Peyer's patch (tissue), 4 donors: ENCODE measurements at regions not wholly inside any gene's neighbourhood (a gene's known extent, or its start where the extent isn't known, plus 50 kb on each side); places are given as distances from the start of the nearest gene placed in this dataset.

Source experiments
- POLR2A ChIP-seq, 2 donors: fragments of 450-650 bp; IDR thresholded peaks; one replicate each; pipeline ENCODE4 v1.5.1; 2017; ENCODE audit warnings: antibody characterized with exemption in 2 of 2, mild to moderate bottlenecking in 2 of 2, moderate library complexity in 2 of 2
- TF ChIP-seq, protein P1 (sequence below), 6 experiments: fragments of 450-650 bp in 4 of 6; fragments of 200-600 bp in 2 of 6; sonication (generic) in 1 of 6; IDR thresholded peaks; one replicate each; pipeline ENCODE4 v1.5.1; 2017 to 2019; ENCODE audit warnings: antibody characterized with exemption in 6 of 6, mild to moderate bottlenecking in 3 of 6, moderate library complexity in 1 of 6

DNA sequence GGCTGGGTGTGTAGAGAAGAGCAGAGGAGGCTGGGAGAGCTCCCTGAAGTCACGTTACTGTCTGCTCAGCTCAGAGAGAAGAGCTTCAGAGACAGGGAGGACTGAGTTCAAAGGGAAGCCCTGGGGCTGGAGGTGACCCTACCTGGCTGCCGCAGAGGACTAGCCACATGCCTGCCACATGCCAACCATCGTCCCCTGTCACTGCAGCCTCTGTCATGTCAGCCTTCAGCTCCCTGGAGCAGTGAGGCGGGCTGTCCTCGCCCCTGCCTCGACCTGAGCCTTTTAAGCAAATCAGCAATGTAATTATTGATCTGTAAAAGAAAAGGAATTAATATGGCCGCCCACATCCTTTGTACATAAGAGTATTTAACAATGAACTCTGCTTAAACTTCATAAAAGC lies 89.3 kb upstream of the RET start:
- TF ChIP-seq POLR2A (IDR thresholded peaks at IDR 0.05), result no peak
- TF ChIP-seq, protein P1, sequence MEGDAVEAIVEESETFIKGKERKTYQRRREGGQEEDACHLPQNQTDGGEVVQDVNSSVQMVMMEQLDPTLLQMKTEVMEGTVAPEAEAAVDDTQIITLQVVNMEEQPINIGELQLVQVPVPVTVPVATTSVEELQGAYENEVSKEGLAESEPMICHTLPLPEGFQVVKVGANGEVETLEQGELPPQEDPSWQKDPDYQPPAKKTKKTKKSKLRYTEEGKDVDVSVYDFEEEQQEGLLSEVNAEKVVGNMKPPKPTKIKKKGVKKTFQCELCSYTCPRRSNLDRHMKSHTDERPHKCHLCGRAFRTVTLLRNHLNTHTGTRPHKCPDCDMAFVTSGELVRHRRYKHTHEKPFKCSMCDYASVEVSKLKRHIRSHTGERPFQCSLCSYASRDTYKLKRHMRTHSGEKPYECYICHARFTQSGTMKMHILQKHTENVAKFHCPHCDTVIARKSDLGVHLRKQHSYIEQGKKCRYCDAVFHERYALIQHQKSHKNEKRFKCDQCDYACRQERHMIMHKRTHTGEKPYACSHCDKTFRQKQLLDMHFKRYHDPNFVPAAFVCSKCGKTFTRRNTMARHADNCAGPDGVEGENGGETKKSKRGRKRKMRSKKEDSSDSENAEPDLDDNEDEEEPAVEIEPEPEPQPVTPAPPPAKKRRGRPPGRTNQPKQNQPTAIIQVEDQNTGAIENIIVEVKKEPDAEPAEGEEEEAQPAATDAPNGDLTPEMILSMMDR (IDR thresholded peaks at IDR 0.05), result no peak
